ENCODE measurements at regions not wholly inside any gene's neighbourhood (a gene's known extent, or its start where the extent isn't known, plus 50 kb on each side); places are given as distances from the start of the nearest gene placed in this dataset.

GRCh38 chr7:72524037-72524436 lies 111.9 kb upstream of the CALN1 start:
- Histone ChIP-seq H3K27me3 (no peaks in the 10 kb centered on the region), H3K27ac (no peak overlapping the region), H3K36me3 (no peaks in the 10 kb centered on the region), H3K4me3 (ENCODE audit: low read depth in 1 of 2, low read length in 1 of 2) (no peak overlapping the region), H3K4me1 (ENCODE audit: control insufficient read depth in 1 of 2, insufficient read depth in 1 of 2, low read depth in 1 of 2, low read length in 1 of 2) (no peaks in the 10 kb centered on the region), H3K9me3 (no peaks in the 10 kb centered on the region)
- TF ChIP-seq CTCF (IDR thresholded peaks at IDR 0.05), result no peak

- no peaks in the 10 kb centered on the region for H3K9me3 ChIP-seq
- no peak overlapping the region for H3K27ac ChIP-seq
- no peak for TF ChIP-seq CTCF (IDR thresholded peaks at IDR 0.05)
- H3K36me3 ChIP-seq, result no peaks in the 10 kb centered on the region
- H3K4me3 ChIP-seq (ENCODE audit: low read depth in 1 of 2, low read length in 1 of 2), result no peak overlapping the region
- no peaks in the 10 kb centered on the region for H3K27me3 ChIP-seq
- no peaks in the 10 kb centered on the region for H3K4me1 ChIP-seq (ENCODE audit: control insufficient read depth in 1 of 2, insufficient read depth in 1 of 2, low read depth in 1 of 2, low read length in 1 of 2)
Measured at GRCh38 chr7:72504061-72504706, 92.0 kb upstream of the CALN1 start.

- Histone ChIP-seq H3K27me3 (no peaks in the 10 kb centered on the region), H3K27ac (no peak overlapping the region), H3K9me3 (no peaks in the 10 kb centered on the region), H3K4me1 (ENCODE audit: control insufficient read depth in 1 of 2, insufficient read depth in 1 of 2, low read depth in 1 of 2, low read length in 1 of 2) (no peaks in the 10 kb centered on the region), H3K36me3 (no peaks in the 10 kb centered on the region), H3K4me3 (ENCODE audit: low read depth in 1 of 2, low read length in 1 of 2) (no peak overlapping the region)
- no peak for TF ChIP-seq CTCF (IDR thresholded peaks at IDR 0.05)
Measured at GRCh38 chr7:72503644-72504043, 91.5 kb upstream of the CALN1 start.

- Histone ChIP-seq H3K9me3 (no peaks in the 10 kb centered on the region), H3K4me3 (ENCODE audit: low read depth in 1 of 2, low read length in 1 of 2) (no peak overlapping the region), H3K4me1 (ENCODE audit: control insufficient read depth in 1 of 2, insufficient read depth in 1 of 2, low read depth in 1 of 2, low read length in 1 of 2) (no peaks in the 10 kb centered on the region), H3K36me3 (no peaks in the 10 kb centered on the region), H3K27me3 (no peaks in the 10 kb centered on the region), H3K27ac (no peak overlapping the region)
- TF ChIP-seq CTCF (IDR thresholded peaks at IDR 0.05), result no peak
Measured at GRCh38 chr7:72494807-72495206, 82.7 kb upstream of the CALN1 start.

- Histone ChIP-seq H3K27ac (no peak overlapping the region), H3K27me3 (no peaks in the 10 kb centered on the region), H3K9me3 (no peaks in the 10 kb centered on the region), H3K4me1 (ENCODE audit: control insufficient read depth in 1 of 2, insufficient read depth in 1 of 2, low read depth in 1 of 2, low read length in 1 of 2) (no peaks in the 10 kb centered on the region), H3K4me3 (ENCODE audit: low read depth in 1 of 2, low read length in 1 of 2) (no peak overlapping the region), H3K36me3 (no peaks in the 10 kb centered on the region)
- TF ChIP-seq CTCF (IDR thresholded peaks at IDR 0.05), result peak; percentile 40
Measured at GRCh38 chr7:72493850-72494661, 81.9 kb upstream of the CALN1 start.

Data from neutrophil (primary cell).